ENCODE measurements at regions not wholly inside any gene's neighbourhood (a gene's known extent, or its start where the extent isn't known, plus 50 kb on each side); places are given as distances from the start of the nearest gene placed in this dataset.

- TF ChIP-seq, protein P1, sequence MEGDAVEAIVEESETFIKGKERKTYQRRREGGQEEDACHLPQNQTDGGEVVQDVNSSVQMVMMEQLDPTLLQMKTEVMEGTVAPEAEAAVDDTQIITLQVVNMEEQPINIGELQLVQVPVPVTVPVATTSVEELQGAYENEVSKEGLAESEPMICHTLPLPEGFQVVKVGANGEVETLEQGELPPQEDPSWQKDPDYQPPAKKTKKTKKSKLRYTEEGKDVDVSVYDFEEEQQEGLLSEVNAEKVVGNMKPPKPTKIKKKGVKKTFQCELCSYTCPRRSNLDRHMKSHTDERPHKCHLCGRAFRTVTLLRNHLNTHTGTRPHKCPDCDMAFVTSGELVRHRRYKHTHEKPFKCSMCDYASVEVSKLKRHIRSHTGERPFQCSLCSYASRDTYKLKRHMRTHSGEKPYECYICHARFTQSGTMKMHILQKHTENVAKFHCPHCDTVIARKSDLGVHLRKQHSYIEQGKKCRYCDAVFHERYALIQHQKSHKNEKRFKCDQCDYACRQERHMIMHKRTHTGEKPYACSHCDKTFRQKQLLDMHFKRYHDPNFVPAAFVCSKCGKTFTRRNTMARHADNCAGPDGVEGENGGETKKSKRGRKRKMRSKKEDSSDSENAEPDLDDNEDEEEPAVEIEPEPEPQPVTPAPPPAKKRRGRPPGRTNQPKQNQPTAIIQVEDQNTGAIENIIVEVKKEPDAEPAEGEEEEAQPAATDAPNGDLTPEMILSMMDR (conservative IDR thresholded peaks at IDR 0.05; ENCODE audit: low read depth, low read length) = no peak
- no peak for TF ChIP-seq RAD21 (IDR thresholded peaks at IDR 0.05; ENCODE audit: low read length)
- no peak for TF ChIP-seq POLR2A (IDR thresholded peaks at IDR 0.05; ENCODE audit: low read depth, low read length)
Observed at GRCh38 chr11:64484191-64485022, 71.3 kb upstream of the SLC22A11 start.
